ENCODE measurements at regions not wholly inside any gene's neighbourhood (a gene's known extent, or its start where the extent isn't known, plus 50 kb on each side); places are given as distances from the start of the nearest gene placed in this dataset.

DNA sequence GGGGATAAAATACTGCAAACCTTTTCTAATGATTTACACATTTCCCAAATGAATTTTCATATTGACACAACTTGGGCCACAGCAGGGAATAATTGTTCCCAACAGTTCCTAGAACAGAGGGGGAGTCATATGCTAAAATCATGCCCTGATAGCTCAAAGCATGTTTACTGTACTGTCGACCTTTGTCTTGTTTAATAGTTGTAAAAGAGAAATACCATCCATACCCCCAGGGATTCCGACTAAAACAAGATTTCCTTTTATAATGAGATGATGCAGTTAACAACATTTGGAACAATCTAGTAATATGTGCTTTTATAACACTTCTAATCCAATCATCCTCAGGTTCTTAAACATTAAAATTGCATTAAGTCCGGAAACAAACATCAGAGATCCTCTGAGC lies 759.7 kb downstream of the OLFM4 start:
- Mint-ChIP-seq H3K27ac (no peak overlapping the region), H3K4me1 (no peaks in the 10 kb centered on the region), H3K36me3 (no peaks in the 10 kb centered on the region), H3K4me3 (no peak overlapping the region), H3K27me3 (ENCODE audit: insufficient read depth, low read depth) (peaks cover 2% of the 10 kb centered on the region), H3K9me3 (no peaks in the 10 kb centered on the region)
- Histone ChIP-seq H3K36me3 (no peaks in the 10 kb centered on the region), H3K4me2 (no peak overlapping the region), H3K4me3 (no peak overlapping the region), H4K20me1 (ENCODE audit: low read depth) (no peaks in the 10 kb centered on the region), H3K27ac (no peak overlapping the region), H3F3A (ENCODE audit: low read depth) (no peaks in the 10 kb centered on the region), H3K9me3 (ENCODE audit: low read depth) (no peaks in the 10 kb centered on the region), H3K4me1 (no peaks in the 10 kb centered on the region), H3K79me2 (ENCODE audit: low read depth) (no peaks in the 10 kb centered on the region), H2AFZ (replicated peaks) (peak overlapping the region; percentile 35), H3K27me3 (no peaks in the 10 kb centered on the region), H3K9ac (no peak overlapping the region)
- DNase-seq (ENCODE audit: low spot score): no peak
- TF ChIP-seq EZH2phosphoT487 (IDR thresholded peaks at IDR 0.05) (no peak), EZH2 (IDR thresholded peaks at IDR 0.05) (no peak)
- TF ChIP-seq, protein P1, sequence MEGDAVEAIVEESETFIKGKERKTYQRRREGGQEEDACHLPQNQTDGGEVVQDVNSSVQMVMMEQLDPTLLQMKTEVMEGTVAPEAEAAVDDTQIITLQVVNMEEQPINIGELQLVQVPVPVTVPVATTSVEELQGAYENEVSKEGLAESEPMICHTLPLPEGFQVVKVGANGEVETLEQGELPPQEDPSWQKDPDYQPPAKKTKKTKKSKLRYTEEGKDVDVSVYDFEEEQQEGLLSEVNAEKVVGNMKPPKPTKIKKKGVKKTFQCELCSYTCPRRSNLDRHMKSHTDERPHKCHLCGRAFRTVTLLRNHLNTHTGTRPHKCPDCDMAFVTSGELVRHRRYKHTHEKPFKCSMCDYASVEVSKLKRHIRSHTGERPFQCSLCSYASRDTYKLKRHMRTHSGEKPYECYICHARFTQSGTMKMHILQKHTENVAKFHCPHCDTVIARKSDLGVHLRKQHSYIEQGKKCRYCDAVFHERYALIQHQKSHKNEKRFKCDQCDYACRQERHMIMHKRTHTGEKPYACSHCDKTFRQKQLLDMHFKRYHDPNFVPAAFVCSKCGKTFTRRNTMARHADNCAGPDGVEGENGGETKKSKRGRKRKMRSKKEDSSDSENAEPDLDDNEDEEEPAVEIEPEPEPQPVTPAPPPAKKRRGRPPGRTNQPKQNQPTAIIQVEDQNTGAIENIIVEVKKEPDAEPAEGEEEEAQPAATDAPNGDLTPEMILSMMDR (IDR thresholded peaks at IDR 0.05): no peak

DNA sequence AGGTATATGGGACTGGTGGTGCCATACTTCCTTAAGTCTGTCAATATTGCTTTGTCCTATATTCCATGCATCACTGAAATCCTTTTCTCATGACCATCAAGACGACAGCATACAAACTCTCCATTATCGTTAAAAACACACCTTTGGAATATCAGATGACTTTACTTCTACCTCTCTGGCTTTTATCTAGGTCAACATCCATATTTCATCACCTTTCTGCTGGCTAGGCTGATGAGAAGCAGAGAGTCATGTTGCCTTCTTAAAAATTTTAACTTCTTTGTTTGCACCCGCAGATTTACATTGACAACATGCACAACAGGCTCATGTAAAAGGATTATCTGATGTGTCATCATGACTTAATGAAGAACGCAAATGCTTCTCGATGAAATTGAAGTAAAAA lies 771.4 kb downstream of the OLFM4 start:
- TF ChIP-seq, protein P1 (IDR thresholded peaks at IDR 0.05): no peak
- no peak for TF ChIP-seq EZH2 (IDR thresholded peaks at IDR 0.05)
- no peak for TF ChIP-seq EZH2phosphoT487 (IDR thresholded peaks at IDR 0.05)
- Histone ChIP-seq H2AFZ (replicated peaks) (no peak overlapping the region), H3K27ac (no peak overlapping the region), H3K4me3 (no peak overlapping the region), H4K20me1 (ENCODE audit: low read depth) (no peaks in the 10 kb centered on the region), H3K9ac (no peak overlapping the region), H3K27me3 (no peaks in the 10 kb centered on the region), H3K79me2 (ENCODE audit: low read depth) (no peaks in the 10 kb centered on the region), H3K9me3 (ENCODE audit: low read depth) (no peaks in the 10 kb centered on the region), H3K36me3 (no peaks in the 10 kb centered on the region), H3K4me1 (no peaks in the 10 kb centered on the region), H3K4me2 (no peak overlapping the region), H3F3A (ENCODE audit: low read depth) (no peaks in the 10 kb centered on the region)
- Mint-ChIP-seq H3K27ac (no peak overlapping the region), H3K4me1 (no peaks in the 10 kb centered on the region), H3K27me3 (ENCODE audit: insufficient read depth, low read depth) (peaks cover 2% of the 10 kb centered on the region), H3K4me3 (no peak overlapping the region), H3K9me3 (no peaks in the 10 kb centered on the region), H3K36me3 (no peaks in the 10 kb centered on the region)
- DNase-seq (ENCODE audit: low spot score): no peak

DNA sequence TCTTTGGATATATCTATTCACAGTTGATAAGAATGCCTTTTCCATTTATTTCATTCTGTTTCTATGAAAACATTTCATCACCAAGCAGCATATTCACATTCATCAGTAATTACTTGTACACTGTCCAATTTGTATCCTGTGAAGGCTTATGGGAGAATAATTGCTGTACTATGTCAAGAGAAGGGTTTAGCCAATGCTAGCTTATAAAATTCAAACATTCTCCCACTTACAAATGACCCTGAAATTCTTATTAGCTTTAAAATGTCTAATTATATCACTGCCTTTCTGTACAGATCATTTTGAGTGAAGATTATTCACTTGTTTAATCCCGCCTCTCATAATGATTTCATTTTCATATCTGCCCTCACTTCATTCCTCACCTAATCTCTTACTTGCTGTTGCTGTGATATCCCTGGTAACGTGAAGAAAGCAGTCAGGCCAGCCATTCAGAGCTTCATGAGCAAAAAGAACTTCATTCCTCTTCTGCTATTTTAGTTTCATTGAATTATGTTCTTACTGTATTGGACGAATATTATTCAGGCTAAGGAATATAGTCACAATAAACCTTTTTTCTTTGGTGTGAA lies 778.7 kb downstream of the OLFM4 start:
- no peaks in the 10 kb centered on the region for H3K36me3 Mint-ChIP-seq
- H3K4me2 ChIP-seq: no peak overlapping the region
- no peaks in the 10 kb centered on the region for H3F3A ChIP-seq (ENCODE audit: low read depth)
- no peaks in the 10 kb centered on the region for H3K9me3 ChIP-seq (ENCODE audit: low read depth)
- no peak overlapping the region for H3K4me3 Mint-ChIP-seq
- H3K27ac ChIP-seq: no peak overlapping the region
- no peaks in the 10 kb centered on the region for H3K9me3 Mint-ChIP-seq
- H3K36me3 ChIP-seq: no peaks in the 10 kb centered on the region
- no peak overlapping the region for H3K4me3 ChIP-seq
- TF ChIP-seq, protein P1 (IDR thresholded peaks at IDR 0.05): no peak
- TF ChIP-seq EZH2phosphoT487 (IDR thresholded peaks at IDR 0.05) (no peak), EZH2 (IDR thresholded peaks at IDR 0.05) (no peak)
- DNase-seq (ENCODE audit: low spot score): no peak
- H3K27ac Mint-ChIP-seq: no peak overlapping the region
- no peak overlapping the region for H3K9ac ChIP-seq
- H3K4me1 Mint-ChIP-seq: no peaks in the 10 kb centered on the region
- no peaks in the 10 kb centered on the region for H3K27me3 Mint-ChIP-seq (ENCODE audit: insufficient read depth, low read depth)
- no peaks in the 10 kb centered on the region for H3K79me2 ChIP-seq (ENCODE audit: low read depth)
- H3K4me1 ChIP-seq: no peaks in the 10 kb centered on the region
- no peaks in the 10 kb centered on the region for H4K20me1 ChIP-seq (ENCODE audit: low read depth)
- no peaks in the 10 kb centered on the region for H3K27me3 ChIP-seq
- H2AFZ ChIP-seq (replicated peaks): no peak overlapping the region
